ENCODE measurements at regions not wholly inside any gene's neighbourhood (a gene's known extent, or its start where the extent isn't known, plus 50 kb on each side); places are given as distances from the start of the nearest gene placed in this dataset.
"Not testable (repeated sequence)": the region's sequence is repeated elsewhere in the genome, so short reads cannot be mapped to it uniquely, and the experiment has no call there.

- no peak for DNase-seq
Measured at GRCh38 chr5:43920422-43920821, 317.4 kb downstream of the NNT start.

GRCh38 chr5:43917925-43918324 is 314.9 kb downstream of the NNT start:
- no peak for DNase-seq

- DNase-seq, result no peak
Measured at GRCh38 chr5:43903129-43903528, 300.1 kb downstream of the NNT start.

- no peak for DNase-seq
Measured at GRCh38 chr5:43900974-43901373, 298.0 kb downstream of the NNT start.

GRCh38 chr5:43895876-43896275 is 292.9 kb downstream of the NNT start:
- no peak for DNase-seq

GRCh38 chr5:43893951-43894684 is 291.1 kb downstream of the NNT start:
- DNase-seq, result no peak

- DNase-seq, result no peak
Measured at GRCh38 chr5:43891112-43891511, 288.1 kb downstream of the NNT start.

- DNase-seq, result no peak
Measured at GRCh38 chr5:43889233-43889632, 286.3 kb downstream of the NNT start.

- DNase-seq, result no peak
Measured at GRCh38 chr5:43875741-43876140, 272.8 kb downstream of the NNT start.

GRCh38 chr5:43874772-43875171 is 271.8 kb downstream of the NNT start:
- DNase-seq, result no peak

GRCh38 chr5:43873791-43874190 is 270.8 kb downstream of the NNT start:
- no peak for DNase-seq

GRCh38 chr5:43859309-43859708 is 256.3 kb downstream of the NNT start:
- no peak for DNase-seq

GRCh38 chr5:43855452-43855851 is 252.5 kb downstream of the NNT start:
- DNase-seq, result no peak

- DNase-seq, result no peak
Measured at GRCh38 chr5:43854697-43855292, 251.8 kb downstream of the NNT start.

GRCh38 chr5:43852279-43852678 is 249.3 kb downstream of the NNT start:
- no peak for DNase-seq

- DNase-seq, result no peak
Measured at GRCh38 chr5:43851741-43852140, 248.8 kb downstream of the NNT start.

GRCh38 chr5:43840424-43841125 is 237.6 kb downstream of the NNT start:
- no peak for DNase-seq

- no peak for DNase-seq
Measured at GRCh38 chr5:43839218-43839617, 236.2 kb downstream of the NNT start.

GRCh38 chr5:43837996-43838395 is 235.0 kb downstream of the NNT start:
- no peak for DNase-seq

GRCh38 chr5:43837091-43837490 is 234.1 kb downstream of the NNT start:
- no peak for DNase-seq

- DNase-seq, result no peak
Measured at GRCh38 chr5:43833961-43834360, 231.0 kb downstream of the NNT start.

- not testable (repeated sequence) for DNase-seq
Measured at GRCh38 chr5:43824325-43824964, 221.5 kb downstream of the NNT start.

GRCh38 chr5:43818394-43818793 is 215.4 kb downstream of the NNT start:
- DNase-seq, result not testable (repeated sequence)

GRCh38 chr5:43815497-43815896 is 212.5 kb downstream of the NNT start:
- no peak for DNase-seq
